Colon (tissue), 2 donors: ENCODE measurements at regions not wholly inside any gene's neighbourhood (a gene's known extent, or its start where the extent isn't known, plus 50 kb on each side); places are given as distances from the start of the nearest gene placed in this dataset.
"Not testable (repeated sequence)": the region's sequence is repeated elsewhere in the genome, so short reads cannot be mapped to it uniquely, and the experiment has no call there.

Source experiments
- FAIRE-seq: peaks from 2 replicates; lab custom pipeline; 2012; peaks lifted over from hg19 to GRCh38; lab: Jason Lieb, UNC
- donor health status: control.
- donor health status: control.

GRCh38 chr5:99900302-99900852, 634.8 kb upstream of the FAM174A start:
- no peak for FAIRE-seq

- no peak for FAIRE-seq
Measured at GRCh38 chr5:99879791-99880511, 655.2 kb upstream of the FAM174A start.

GRCh38 chr5:99878830-99879229, 656.3 kb upstream of the FAM174A start:
- no peak for FAIRE-seq

GRCh38 chr5:99866740-99867139, 668.4 kb upstream of the FAM174A start:
- no peak for FAIRE-seq

- FAIRE-seq, result no peak
Measured at GRCh38 chr5:99865159-99865558, 670.0 kb upstream of the FAM174A start.

GRCh38 chr5:99835791-99836190, 699.4 kb upstream of the FAM174A start:
- FAIRE-seq, result no peak

- FAIRE-seq, result no peak
Measured at GRCh38 chr5:99827136-99827535, 708.0 kb upstream of the FAM174A start.

- no peak for FAIRE-seq
Measured at GRCh38 chr5:99817796-99818195, 717.4 kb upstream of the FAM174A start.

GRCh38 chr5:99814321-99815063, 720.7 kb upstream of the FAM174A start:
- no peak for FAIRE-seq

GRCh38 chr5:99808657-99809230, 726.4 kb upstream of the FAM174A start:
- FAIRE-seq, result no peak

GRCh38 chr5:99807346-99807745, 727.8 kb upstream of the FAM174A start:
- FAIRE-seq, result no peak

GRCh38 chr5:99795031-99795430, 740.1 kb upstream of the FAM174A start:
- FAIRE-seq, result no peak

- no peak for FAIRE-seq
Measured at GRCh38 chr5:99788482-99788881, 746.7 kb upstream of the FAM174A start.

GRCh38 chr5:99775189-99775588, 760.0 kb upstream of the FAM174A start:
- no peak for FAIRE-seq

- FAIRE-seq, result no peak
Measured at GRCh38 chr5:99773290-99773689, 761.9 kb upstream of the FAM174A start.

- no peak for FAIRE-seq
Measured at GRCh38 chr5:99771296-99771695, 763.9 kb upstream of the FAM174A start.

GRCh38 chr5:99765011-99765410, 770.2 kb upstream of the FAM174A start:
- FAIRE-seq, result no peak

GRCh38 chr5:99763021-99763774, 772.0 kb upstream of the FAM174A start:
- FAIRE-seq, result no peak

- no peak for FAIRE-seq
Measured at GRCh38 chr5:99747342-99747741, 787.8 kb upstream of the FAM174A start.

GRCh38 chr5:99733146-99733545, 802.0 kb upstream of the FAM174A start:
- not testable (repeated sequence) for FAIRE-seq

GRCh38 chr5:99730653-99731052, 801.8 kb upstream of the CHD1 start:
- FAIRE-seq, result not testable (repeated sequence)

GRCh38 chr5:99724732-99725290, 796.0 kb upstream of the CHD1 start:
- no peak for FAIRE-seq
